HG03342 (cell line): ENCODE measurements at regions not wholly inside any gene's neighbourhood (a gene's known extent, or its start where the extent isn't known, plus 50 kb on each side); places are given as distances from the start of the nearest gene placed in this dataset.
"Not testable (repeated sequence)": the region's sequence is repeated elsewhere in the genome, so short reads cannot be mapped to it uniquely, and the experiment has no call there.

ENCODE experiments used
- ATAC-seq: cut with Tn5 transposase; IDR thresholded peaks from one replicate; pipeline ENCODE4 v1.9.1; 2021; ENCODE audit warnings: mild to moderate bottlenecking, moderate library complexity; ENCODE audit not compliant: unreplicated experiment

DNA sequence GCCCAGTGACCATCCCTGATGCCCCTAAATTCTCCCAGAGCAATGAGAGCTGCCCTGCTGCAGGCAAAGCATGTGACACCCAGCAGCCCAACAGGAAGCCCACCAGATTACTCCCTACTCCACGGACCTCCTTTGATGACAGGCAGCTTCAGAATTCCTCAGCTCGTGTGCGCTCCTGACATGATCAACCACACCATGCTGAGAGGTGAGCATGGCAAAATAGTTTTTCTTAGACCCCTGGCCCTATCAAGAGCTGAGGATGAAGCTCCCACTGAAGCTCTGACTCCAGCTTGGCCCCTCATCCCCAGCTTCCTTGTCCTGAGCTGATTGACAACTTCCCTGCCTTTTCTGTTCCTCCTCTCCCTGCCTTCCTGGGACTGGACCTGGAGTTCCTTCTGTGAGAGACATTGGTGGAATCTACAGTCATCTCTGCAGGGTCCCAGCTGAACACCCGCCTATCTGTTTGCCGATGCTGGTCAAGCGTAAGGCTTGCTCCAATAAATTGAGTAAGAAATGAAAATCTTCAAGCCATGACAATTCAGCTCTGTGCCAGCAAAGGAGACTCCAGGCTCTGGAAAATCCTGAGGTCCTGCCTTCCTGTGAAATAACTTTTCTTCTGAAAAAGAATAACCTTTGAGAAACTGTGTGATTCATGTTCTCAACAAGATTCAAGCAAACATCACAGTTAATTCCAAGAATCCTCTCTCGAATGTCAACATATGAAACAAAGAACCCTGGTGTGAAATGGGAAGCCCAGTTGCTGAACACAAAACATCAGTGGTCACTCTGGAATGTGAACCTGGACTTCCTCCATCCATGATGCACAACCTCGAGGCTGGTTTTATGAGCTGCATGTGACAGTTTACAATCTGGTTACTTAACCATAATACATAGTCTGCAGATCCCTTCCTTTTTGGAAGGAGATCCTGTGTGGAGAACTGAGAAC, 201.1 kb downstream of the SPP2 start:
- no peak for ATAC-seq

GRCh38 chr2:234250926-234251325, 200.4 kb downstream of the SPP2 start:
- ATAC-seq: no peak

DNA sequence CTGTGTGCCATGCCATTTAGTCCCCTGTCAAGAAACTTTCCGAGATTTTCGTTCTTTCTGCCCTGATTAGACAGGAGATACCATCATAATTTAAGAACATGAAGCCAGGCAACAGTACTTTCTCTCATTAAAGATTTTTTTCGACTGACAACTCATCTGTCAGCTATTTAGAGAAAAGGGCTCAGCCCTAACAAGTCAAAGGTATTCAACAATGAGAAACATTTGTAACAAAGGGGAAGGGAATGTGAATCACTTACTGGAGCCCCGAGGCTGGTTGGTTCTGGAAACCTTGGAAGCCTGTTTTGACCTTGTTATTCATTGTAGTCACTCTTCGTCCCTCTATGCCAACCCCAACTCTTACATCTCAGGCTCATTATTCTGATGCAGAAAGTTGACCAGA, 199.4 kb downstream of the SPP2 start:
- ATAC-seq: no peak

DNA sequence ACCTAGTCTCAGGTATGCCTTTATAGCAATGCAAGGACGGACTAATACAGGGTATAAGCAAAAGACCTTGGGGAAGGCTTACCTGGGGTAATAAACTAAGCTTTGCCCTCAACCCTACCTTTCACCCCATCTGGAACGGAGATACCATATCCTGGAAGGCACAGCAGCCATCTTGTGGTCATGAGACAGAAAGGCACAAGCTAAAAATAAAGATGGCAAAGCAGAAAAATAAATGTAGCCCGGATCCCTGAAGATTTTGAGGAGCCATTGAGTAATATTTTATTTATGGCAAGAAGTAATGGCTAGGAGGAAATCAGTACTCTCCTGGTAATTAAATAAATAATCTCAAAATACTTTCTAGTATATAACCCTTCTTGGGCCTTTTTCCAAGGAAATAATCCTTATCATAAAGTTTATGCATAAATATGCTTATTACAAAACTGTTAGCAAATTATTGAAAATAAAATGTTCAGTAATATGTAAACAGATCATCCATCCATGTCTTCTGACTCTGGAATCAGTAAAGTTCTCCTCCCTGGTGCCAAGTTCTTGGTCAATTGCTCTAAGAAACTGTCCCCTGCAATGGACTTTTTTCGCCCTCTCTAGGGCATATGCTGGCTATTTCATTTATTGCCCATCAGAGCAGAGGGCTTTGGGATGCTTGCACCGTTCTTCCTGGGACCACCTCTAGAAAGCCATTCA, 198.7 kb downstream of the SPP2 start:
- ATAC-seq: no peak

DNA sequence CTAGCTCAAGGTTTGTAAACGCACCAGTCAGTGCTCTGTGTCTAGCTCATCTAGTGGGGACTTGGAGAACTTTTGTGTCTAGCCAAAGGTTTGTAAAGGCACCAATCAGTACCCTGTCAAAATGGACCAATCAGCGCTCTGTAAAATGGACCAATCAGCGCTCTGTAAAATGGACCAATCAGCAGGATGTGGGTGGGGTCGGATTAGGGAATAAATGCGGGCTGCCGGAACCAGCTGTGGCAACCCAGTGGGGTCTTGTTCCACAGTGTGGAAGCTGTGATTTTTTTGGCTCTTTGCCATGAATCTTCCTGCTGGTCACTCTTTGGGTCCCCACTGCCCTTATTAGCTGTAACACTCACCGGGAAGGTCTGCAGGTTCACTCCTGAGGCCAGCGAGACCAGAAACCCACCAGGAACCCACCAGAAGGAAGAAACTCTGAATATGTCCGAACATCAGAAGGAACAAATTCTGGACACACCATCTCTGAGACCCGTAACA, 197.8 kb downstream of the SPP2 start:
- ATAC-seq: not testable (repeated sequence)

DNA sequence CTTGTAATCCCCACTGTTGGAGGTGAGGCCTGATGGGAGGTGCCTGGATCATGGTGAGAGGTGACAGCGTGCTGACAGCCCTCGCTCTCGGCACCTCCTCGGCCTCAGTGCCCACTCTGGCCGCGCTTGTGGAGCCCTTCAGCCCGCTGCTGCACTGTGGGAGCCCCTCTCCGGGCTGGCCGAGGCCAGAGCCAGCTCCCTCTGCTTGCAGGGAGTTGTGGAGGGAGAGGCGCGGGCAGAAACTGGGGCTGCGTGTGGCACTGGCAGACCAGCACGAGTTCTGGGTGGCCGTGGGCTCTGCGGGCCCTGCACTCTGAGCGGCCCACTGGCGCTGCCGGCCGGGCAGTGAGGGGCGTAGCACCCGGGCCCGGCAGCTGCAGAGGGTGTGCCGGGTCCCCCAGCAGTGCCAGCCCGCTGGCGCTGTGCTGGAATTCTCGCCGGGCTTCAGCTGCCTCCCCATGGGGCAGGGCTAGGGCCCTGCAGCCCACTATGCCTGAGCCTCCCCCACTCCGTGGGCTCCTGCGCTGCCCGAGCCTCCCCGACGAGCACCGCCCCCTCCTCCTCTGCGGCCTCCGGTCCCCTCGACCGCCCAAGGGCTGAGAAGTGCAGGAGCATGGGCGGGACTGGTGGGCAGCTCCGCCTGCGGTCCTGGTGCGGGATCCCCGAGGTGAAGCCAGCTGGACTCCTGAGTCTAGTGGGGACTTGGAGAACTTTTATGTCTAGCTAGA, 197.1 kb downstream of the SPP2 start:
- ATAC-seq: no peak

GRCh38 chr2:234245945-234246344, 195.4 kb downstream of the SPP2 start:
- no peak for ATAC-seq

DNA sequence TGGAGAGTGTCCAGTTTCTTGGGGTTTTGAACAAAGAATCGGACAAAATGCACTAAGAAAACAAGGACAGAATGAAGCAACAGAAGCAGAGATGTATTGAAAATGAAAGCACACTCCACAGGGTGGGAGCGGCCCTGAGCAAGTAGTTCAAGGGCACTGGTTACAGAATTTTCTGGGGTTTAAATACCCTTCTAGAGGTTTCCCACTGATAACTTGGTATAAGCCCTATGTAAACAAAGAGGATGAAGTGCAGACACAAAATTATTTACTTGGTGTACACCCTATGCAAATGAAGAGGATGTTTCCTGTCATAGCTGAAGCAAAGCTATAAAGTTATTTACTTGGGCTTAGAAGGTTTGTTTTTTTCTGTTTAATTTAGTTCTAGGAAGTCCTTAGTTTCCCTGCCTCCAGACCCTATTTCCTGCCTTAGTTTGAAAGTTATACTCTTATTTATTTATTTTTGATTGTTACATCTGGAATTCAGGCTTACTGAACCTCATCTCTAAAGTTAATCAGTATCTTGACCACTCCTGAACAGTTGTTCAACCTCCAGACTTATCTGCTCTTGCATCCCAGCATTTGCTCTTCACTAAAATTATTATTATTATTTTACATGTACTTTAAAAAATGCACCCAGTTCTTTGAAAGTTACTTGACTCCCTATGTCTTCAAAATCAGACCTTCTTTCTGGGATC, 193.5 kb downstream of the SPP2 start:
- no peak for ATAC-seq

DNA sequence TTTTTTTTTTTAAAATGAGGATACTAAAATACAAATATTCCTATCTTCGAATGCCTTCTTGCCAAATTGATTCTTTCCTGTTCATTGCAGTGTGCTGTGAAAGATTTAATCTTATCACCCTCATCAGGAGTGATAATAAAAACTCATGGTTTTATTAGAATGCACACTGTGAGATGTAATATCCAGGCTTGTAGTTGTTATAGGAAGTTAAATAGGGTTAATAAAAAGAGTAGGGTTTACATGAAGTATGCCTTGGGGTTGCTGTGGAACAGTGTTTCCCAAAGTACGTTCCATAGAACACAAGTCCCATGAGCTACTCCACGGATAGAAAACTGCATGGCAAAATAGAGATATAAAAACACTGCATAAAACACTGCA, 191.9 kb downstream of the SPP2 start:
- no peak for ATAC-seq

- ATAC-seq: no peak
These were observed 191.4 kb downstream of the SPP2 start for GRCh38 chr2:234241656-234242458.

DNA sequence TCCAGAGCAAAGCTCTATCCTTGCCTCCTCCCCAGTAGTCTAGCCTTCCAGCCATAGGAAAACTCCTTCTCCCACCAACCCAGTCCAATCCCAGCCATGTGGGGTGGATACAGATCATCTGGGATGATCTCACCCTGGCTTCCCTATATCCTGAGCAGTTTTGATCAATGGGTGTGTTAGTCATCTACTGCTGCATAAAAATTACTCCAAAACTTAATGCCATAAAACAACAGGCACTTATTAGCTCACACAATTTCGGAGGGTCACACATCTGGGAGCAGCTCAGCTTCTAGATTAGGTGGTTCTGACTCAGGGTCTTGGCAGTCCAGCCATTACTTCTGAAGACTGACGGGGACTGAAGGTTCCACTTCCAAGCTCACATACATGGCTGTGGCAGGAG, 190.4 kb downstream of the SPP2 start:
- no peak for ATAC-seq

- ATAC-seq: no peak
These were observed 184.7 kb downstream of the SPP2 start for GRCh38 chr2:234235191-234235590.

DNA sequence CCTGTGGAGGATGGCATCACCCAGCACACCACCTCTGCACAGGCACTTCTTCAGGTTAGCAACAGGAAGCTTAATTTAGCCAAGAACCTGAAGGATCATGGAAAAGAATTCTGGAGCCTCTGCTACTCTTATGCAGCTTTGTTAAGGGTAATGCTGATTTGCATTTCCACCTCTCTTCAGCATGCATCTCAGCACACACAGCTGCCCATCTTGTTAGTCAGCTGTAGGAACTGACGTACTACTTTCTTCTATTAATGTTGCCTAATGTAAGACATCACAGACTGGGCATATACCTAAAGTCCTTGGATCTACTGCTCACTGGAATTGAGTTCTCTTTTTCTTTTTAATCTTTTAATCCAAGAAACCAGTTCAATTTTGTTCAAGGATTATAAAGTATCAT, 181.0 kb downstream of the SPP2 start:
- no peak for ATAC-seq

GRCh38 chr2:234219046-234219310, 168.5 kb downstream of the SPP2 start:
- ATAC-seq: no peak

- ATAC-seq: no peak
These were observed 168.0 kb downstream of the SPP2 start for GRCh38 chr2:234218266-234219045.

DNA sequence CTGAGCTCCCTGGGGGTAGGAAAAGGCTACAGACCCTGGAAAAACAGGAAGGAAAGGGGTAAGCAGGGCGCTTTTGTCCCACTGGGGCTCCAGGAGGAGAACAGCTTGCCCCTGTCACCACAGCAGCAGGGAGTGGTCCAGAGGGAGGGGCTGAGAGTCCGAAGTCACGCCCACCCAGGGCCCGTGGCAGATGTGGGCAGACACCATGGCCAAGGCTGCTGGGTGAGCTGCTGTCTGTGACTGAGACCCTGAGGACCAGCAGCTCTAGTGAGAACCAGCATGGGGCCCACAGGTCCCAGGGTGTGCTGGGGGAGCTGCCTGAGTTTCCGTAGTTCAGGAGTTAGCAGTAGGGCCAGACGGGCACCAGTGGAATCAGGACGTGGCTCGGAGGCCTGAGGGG, 162.0 kb downstream of the SPP2 start:
- ATAC-seq: no peak

- ATAC-seq: no peak
These were observed 161.3 kb downstream of the SPP2 start for GRCh38 chr2:234211797-234212196.

DNA sequence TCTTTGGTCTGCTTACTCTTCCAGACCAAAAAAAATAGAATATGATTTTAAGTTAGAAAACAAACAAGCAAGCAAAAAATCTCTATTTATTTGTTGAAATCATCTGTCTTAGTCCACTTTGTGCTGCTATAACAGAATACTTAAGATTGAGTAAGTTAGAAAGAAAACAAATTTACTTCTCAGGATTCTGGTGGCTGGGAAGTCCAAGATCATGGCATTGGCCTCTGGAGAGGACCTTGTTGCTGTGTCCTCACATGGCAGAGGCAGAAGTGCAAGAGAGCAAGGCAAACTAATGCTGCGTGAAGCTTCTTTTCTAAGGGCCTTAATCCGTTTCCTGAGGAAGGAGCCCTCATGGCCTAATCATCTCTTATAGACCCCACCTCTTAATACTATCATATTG, 156.2 kb downstream of the SPP2 start:
- no peak for ATAC-seq

- ATAC-seq: no peak
These were observed 154.0 kb downstream of the SPP2 start for GRCh38 chr2:234204480-234204879.
